Neural progenitor cell (in vitro differentiated cells): ENCODE measurements at regions not wholly inside any gene's neighbourhood (a gene's known extent, or its start where the extent isn't known, plus 50 kb on each side); places are given as distances from the start of the nearest gene placed in this dataset.

Source experiments
- DNase-seq: peaks from one replicate; pipeline ENCODE4 v3.0.0-alpha.2; 2016; ENCODE audit warnings: low spot score
- H2AFZ ChIP-seq: fragments of 200-600 bp; sonication (generic); replicated peaks from 2 replicates; pipeline ENCODE4 v1.6.1; 2016; ENCODE audit warnings: antibody characterized with exemption
- H3F3A ChIP-seq: fragments of 200-600 bp; sonication (generic); 2 replicates; pipeline ENCODE4 v1.6.1; 2016; ENCODE audit warnings: antibody characterized with exemption, low read depth
- H3K27ac ChIP-seq: fragments of 200-600 bp; sonication (generic); 2 replicates; pipeline ENCODE4 v1.5.1; 2016; ENCODE audit warnings: mild to moderate bottlenecking
- H3K27me3 ChIP-seq: fragments of 200-600 bp; sonication (generic); 2 replicates; pipeline ENCODE4 v1.6.1; 2016; ENCODE audit warnings: mild to moderate bottlenecking, moderate library complexity
- H3K36me3 ChIP-seq: fragments of 200-600 bp; sonication (generic); 2 replicates; pipeline ENCODE4 v1.5.1; 2016
- H3K4me1 ChIP-seq: fragments of 200-600 bp; sonication (generic); 2 replicates; pipeline ENCODE4 v1.6.1; 2016; ENCODE audit warnings: mixed run types
- H3K4me2 ChIP-seq: fragments of 200-600 bp; sonication (generic); 2 replicates; pipeline ENCODE4 v1.6.1; 2016
- H3K4me3 ChIP-seq: fragments of 200-600 bp; sonication (generic); 2 replicates; pipeline ENCODE4 v1.5.1; 2016
- H3K79me2 ChIP-seq: fragments of 200-600 bp; sonication (generic); 2 replicates; pipeline ENCODE4 v1.6.1; 2016; ENCODE audit warnings: low read depth
- H3K9ac ChIP-seq: fragments of 200-600 bp; sonication (generic); 2 replicates; pipeline ENCODE4 v1.6.1; 2016
- H3K9me3 ChIP-seq: fragments of 200-600 bp; sonication (generic); 2 replicates; pipeline ENCODE4 v1.5.1; 2016; ENCODE audit warnings: low read depth
- H4K20me1 ChIP-seq: fragments of 200-600 bp; sonication (generic); 2 replicates; pipeline ENCODE4 v1.6.1; 2016; ENCODE audit warnings: low read depth
- H3K27ac Mint-ChIP-seq: 3 replicates; pipeline ENCODE4 v1.8.0; 2021; ENCODE audit warnings: mixed read lengths
- H3K27me3 Mint-ChIP-seq: 2 replicates; pipeline ENCODE4 v1.8.0; 2022; ENCODE audit warnings: low read depth, mild to moderate bottlenecking, inconsistent platforms, moderate library complexity, mixed read lengths; ENCODE audit not compliant: insufficient read depth
- H3K36me3 Mint-ChIP-seq: 3 replicates; pipeline ENCODE4 v1.8.0; 2021; ENCODE audit warnings: mixed read lengths
- H3K4me1 Mint-ChIP-seq: 3 replicates; pipeline ENCODE4 v1.8.0; 2021; ENCODE audit warnings: mixed read lengths
- H3K4me3 Mint-ChIP-seq: 3 replicates; pipeline ENCODE4 v1.8.0; 2021; ENCODE audit warnings: mild to moderate bottlenecking, moderate library complexity, mixed read lengths
- H3K9me3 Mint-ChIP-seq: 3 replicates; pipeline ENCODE4 v1.8.0; 2020; ENCODE audit warnings: mixed read lengths
- EZH2 ChIP-seq: fragments of 200-600 bp; sonication (generic); IDR thresholded peaks from 2 replicates; pipeline ENCODE4 v1.6.1; 2017; ENCODE audit warnings: antibody characterized with exemption, mild to moderate bottlenecking, moderate library complexity
- EZH2phosphoT487 ChIP-seq: fragments of 200-600 bp; sonication (generic); IDR thresholded peaks from 2 replicates; pipeline ENCODE4 v1.6.1; 2017; ENCODE audit warnings: antibody characterized with exemption
- TF ChIP-seq, protein P1 (sequence below): fragments of 200-600 bp; sonication (generic); IDR thresholded peaks from 2 replicates; pipeline ENCODE4 v1.5.1; 2017; ENCODE audit warnings: antibody characterized with exemption, mild to moderate bottlenecking

DNA sequence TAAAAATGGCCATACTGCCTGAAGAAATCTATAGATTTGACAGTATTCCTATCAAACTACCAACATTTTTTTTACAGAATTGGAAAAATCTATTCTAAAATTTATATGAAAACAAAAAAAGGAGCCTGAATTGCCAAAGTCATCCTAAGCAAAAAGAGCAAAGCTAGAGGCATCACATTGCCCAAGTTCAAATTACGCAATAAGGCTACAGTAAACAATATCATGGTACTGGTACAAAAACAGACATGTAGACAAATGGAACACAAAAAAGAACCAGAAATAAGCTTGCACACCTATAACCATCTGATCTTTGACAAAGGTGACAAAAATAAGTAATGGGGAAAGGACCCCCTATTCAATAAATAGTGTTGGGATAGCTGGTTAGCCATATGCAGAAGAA, 50.2 kb upstream of the THSD7B start:
- TF ChIP-seq EZH2 = no peak
- TF ChIP-seq, protein P1, sequence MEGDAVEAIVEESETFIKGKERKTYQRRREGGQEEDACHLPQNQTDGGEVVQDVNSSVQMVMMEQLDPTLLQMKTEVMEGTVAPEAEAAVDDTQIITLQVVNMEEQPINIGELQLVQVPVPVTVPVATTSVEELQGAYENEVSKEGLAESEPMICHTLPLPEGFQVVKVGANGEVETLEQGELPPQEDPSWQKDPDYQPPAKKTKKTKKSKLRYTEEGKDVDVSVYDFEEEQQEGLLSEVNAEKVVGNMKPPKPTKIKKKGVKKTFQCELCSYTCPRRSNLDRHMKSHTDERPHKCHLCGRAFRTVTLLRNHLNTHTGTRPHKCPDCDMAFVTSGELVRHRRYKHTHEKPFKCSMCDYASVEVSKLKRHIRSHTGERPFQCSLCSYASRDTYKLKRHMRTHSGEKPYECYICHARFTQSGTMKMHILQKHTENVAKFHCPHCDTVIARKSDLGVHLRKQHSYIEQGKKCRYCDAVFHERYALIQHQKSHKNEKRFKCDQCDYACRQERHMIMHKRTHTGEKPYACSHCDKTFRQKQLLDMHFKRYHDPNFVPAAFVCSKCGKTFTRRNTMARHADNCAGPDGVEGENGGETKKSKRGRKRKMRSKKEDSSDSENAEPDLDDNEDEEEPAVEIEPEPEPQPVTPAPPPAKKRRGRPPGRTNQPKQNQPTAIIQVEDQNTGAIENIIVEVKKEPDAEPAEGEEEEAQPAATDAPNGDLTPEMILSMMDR = no peak
- TF ChIP-seq EZH2phosphoT487 = no peak
- H3K27ac ChIP-seq = no peak overlapping the region
- Mint-ChIP-seq H3K9me3 (no peaks in the 10 kb centered on the region), H3K27ac (no peak overlapping the region), H3K27me3 (no peaks in the 10 kb centered on the region), H3K36me3 (no peaks in the 10 kb centered on the region), H3K4me1 (no peaks in the 10 kb centered on the region), H3K4me3 (no peak overlapping the region)
- no peaks in the 10 kb centered on the region for H3K79me2 ChIP-seq
- H2AFZ ChIP-seq = no peak overlapping the region
- no peaks in the 10 kb centered on the region for H3K9me3 ChIP-seq
- H3K9ac ChIP-seq = no peak overlapping the region
- no peaks in the 10 kb centered on the region for H3K4me1 ChIP-seq
- H4K20me1 ChIP-seq = no peaks in the 10 kb centered on the region
- no peaks in the 10 kb centered on the region for H3K36me3 ChIP-seq
- no peaks in the 10 kb centered on the region for H3K27me3 ChIP-seq
- no peak overlapping the region for H3K4me2 ChIP-seq
- DNase-seq = no peak
- H3F3A ChIP-seq = no peaks in the 10 kb centered on the region
- no peak overlapping the region for H3K4me3 ChIP-seq

DNA sequence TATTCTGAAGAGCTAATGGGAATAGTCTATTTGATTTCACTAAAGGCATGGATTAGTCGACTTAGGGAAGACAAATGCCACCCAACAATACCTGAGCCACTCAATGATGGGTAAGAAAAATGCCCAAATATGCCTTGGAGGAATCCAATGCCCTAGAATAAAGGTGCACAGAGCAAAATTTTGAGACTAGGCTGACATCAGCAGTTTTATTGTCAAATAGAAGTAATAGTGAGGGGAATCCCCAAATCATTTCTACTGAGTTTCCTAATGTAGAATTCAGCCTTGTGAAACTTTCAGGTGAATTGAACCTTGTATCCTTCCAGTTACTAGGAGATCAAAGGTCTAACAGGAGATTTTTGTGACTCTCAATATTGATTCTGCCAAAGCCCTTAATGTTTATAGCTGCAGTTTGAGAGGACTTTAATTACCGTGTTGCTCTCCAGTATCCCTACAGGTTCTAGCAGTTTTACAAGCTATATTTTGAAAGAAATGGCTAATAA, 50.8 kb upstream of the THSD7B start:
- no peaks in the 10 kb centered on the region for H3K4me1 Mint-ChIP-seq
- no peaks in the 10 kb centered on the region for H3K4me1 ChIP-seq
- H3K36me3 Mint-ChIP-seq = no peaks in the 10 kb centered on the region
- H2AFZ ChIP-seq = no peak overlapping the region
- no peak for DNase-seq
- no peaks in the 10 kb centered on the region for H3K36me3 ChIP-seq
- no peak overlapping the region for H3K27ac ChIP-seq
- no peak overlapping the region for H3K27ac Mint-ChIP-seq
- no peak overlapping the region for H3K4me3 ChIP-seq
- no peaks in the 10 kb centered on the region for H3K27me3 ChIP-seq
- H3F3A ChIP-seq = no peaks in the 10 kb centered on the region
- H3K79me2 ChIP-seq = no peaks in the 10 kb centered on the region
- H3K9me3 Mint-ChIP-seq = no peaks in the 10 kb centered on the region
- H3K9ac ChIP-seq = no peak overlapping the region
- no peaks in the 10 kb centered on the region for H3K9me3 ChIP-seq
- H3K4me2 ChIP-seq = no peak overlapping the region
- TF ChIP-seq, protein P1 = no peak
- H4K20me1 ChIP-seq = no peaks in the 10 kb centered on the region
- H3K27me3 Mint-ChIP-seq = no peaks in the 10 kb centered on the region
- no peak overlapping the region for H3K4me3 Mint-ChIP-seq

DNA sequence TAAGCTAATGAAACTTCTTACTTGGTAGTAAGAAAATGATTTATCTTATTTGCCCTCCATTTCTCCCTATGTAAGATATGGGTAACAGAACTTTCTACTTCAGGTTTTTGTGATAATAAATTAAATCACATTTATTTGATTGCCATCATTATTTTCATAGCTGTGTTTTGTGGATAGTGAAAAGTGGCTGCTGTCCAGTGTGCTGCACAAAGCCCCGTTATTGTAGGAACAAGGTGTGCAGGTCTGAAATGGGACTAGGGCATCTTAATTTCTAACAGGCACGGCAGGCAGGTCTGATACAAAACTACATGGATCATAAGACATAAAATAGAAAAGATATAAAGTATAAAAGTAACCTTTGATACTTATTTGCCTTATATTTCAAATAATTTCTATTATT, 51.6 kb upstream of the THSD7B start:
- no peaks in the 10 kb centered on the region for H3K36me3 ChIP-seq
- no peak for DNase-seq
- H3K79me2 ChIP-seq = no peaks in the 10 kb centered on the region
- Mint-ChIP-seq H3K4me1 (no peaks in the 10 kb centered on the region), H3K27ac (no peak overlapping the region), H3K4me3 (no peak overlapping the region), H3K9me3 (no peaks in the 10 kb centered on the region), H3K27me3 (no peaks in the 10 kb centered on the region), H3K36me3 (no peaks in the 10 kb centered on the region)
- no peak overlapping the region for H2AFZ ChIP-seq
- H3K27ac ChIP-seq = no peak overlapping the region
- H3K4me2 ChIP-seq = no peak overlapping the region
- H4K20me1 ChIP-seq = no peaks in the 10 kb centered on the region
- H3K9ac ChIP-seq = no peak overlapping the region
- no peaks in the 10 kb centered on the region for H3K4me1 ChIP-seq
- H3K4me3 ChIP-seq = no peak overlapping the region
- TF ChIP-seq EZH2 (no peak), EZH2phosphoT487 (no peak)
- TF ChIP-seq, protein P1 = no peak
- H3F3A ChIP-seq = no peaks in the 10 kb centered on the region
- no peaks in the 10 kb centered on the region for H3K27me3 ChIP-seq
- H3K9me3 ChIP-seq = no peaks in the 10 kb centered on the region

DNA sequence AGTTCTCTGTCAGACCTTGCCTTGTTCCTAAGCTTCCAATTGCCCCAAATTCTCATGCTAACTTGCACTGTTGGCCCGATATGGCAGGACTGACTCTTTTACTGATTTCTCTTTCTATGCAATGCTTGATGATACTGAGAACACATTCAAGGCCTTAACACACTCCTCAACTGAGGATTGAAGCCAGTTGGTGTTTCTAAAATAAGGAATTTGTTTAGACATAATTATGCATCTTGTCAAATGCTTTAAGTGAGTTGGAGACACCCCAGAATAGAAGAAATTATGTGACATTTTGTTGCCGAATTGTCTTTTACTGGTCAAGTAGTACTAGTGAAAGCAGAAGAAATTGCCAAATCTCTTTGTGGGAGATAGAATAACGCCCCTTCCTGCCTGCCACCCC, 60.0 kb upstream of the THSD7B start:
- TF ChIP-seq, protein P1 = no peak
- no peak for TF ChIP-seq EZH2phosphoT487
- TF ChIP-seq EZH2 = no peak
- Mint-ChIP-seq H3K27ac (no peak overlapping the region), H3K9me3 (no peaks in the 10 kb centered on the region), H3K4me1 (no peaks in the 10 kb centered on the region), H3K27me3 (no peaks in the 10 kb centered on the region), H3K36me3 (no peaks in the 10 kb centered on the region), H3K4me3 (no peak overlapping the region)
- Histone ChIP-seq H3K79me2 (no peaks in the 10 kb centered on the region), H3K4me2 (no peak overlapping the region), H3K27me3 (no peaks in the 10 kb centered on the region), H4K20me1 (no peaks in the 10 kb centered on the region), H3K9ac (no peak overlapping the region), H3K36me3 (no peaks in the 10 kb centered on the region), H3K4me3 (no peak overlapping the region), H3K9me3 (no peaks in the 10 kb centered on the region), H2AFZ (no peak overlapping the region), H3K27ac (no peak overlapping the region), H3K4me1 (no peaks in the 10 kb centered on the region), H3F3A (no peaks in the 10 kb centered on the region)
- no peak for DNase-seq
